AG04449 (cell line): ENCODE measurements at regions not wholly inside any gene's neighbourhood (a gene's known extent, or its start where the extent isn't known, plus 50 kb on each side); places are given as distances from the start of the nearest gene placed in this dataset.

Source experiments
- CTCF ChIA-PET: fragments of 350-600 bp; formaldehyde crosslinking; extraction: SDS; loops from one replicate; lab custom pipeline; 2021; ENCODE audit warnings: antibody characterized with exemption; lab: Yijun Ruan, JAX
- POLR2A ChIA-PET: fragments of 400-600, 350-600 bp; formaldehyde crosslinking; extraction: SDS; loops from one replicate; lab custom pipeline; 2020; ENCODE audit warnings: antibody characterized with exemption, inconsistent platforms; lab: Yijun Ruan, JAX
- DNase-seq: peaks from one replicate; pipeline ENCODE4 v3.0.0-alpha.2; 2010; ENCODE audit warnings: low read depth, low spot score
- H3K4me3 ChIP-seq: 2 replicates; pipeline ENCODE4 v1.5.1; 2011; ENCODE audit warnings: low read depth, mild to moderate bottlenecking, control low read depth, low read length
- TF ChIP-seq, protein P1 (sequence below): IDR thresholded peaks from one replicate; pipeline ENCODE4 v1.5.1; 2011; ENCODE audit warnings: mild to moderate bottlenecking, moderate library complexity, low read length, control low read depth, inconsistent platforms; ENCODE audit not compliant: insufficient read depth; ENCODE audit errors: missing control alignments

DNA sequence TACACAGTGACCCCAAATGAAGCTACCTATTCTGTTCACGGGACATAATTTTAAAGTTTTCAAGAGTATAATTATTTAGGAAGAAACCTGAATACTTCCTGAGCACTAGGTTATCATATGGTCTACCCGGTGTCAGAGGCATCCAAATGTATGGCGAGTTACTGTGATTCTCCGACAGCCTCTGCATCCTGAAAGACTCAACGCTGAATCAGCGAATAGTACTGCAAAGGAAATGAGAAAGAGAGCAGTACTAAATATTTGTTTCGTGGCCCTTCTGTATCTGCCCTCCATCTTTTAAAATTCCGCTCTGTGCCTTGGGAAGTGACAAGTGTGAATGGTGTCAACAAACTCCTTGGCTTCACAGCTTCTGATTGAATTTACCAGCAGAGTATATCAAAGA is 358.0 kb upstream of the ZEB2 start:
- ChIA-PET CTCF (interaction anchor here (0.9 kb wide), 1 partner anchor 9 kb away, joined by 3 read pairs; no protein-coding TSS in a partner anchor), POLR2A (no interaction called here)
- H3K4me3 ChIP-seq: no peak overlapping the region
- TF ChIP-seq, protein P1, sequence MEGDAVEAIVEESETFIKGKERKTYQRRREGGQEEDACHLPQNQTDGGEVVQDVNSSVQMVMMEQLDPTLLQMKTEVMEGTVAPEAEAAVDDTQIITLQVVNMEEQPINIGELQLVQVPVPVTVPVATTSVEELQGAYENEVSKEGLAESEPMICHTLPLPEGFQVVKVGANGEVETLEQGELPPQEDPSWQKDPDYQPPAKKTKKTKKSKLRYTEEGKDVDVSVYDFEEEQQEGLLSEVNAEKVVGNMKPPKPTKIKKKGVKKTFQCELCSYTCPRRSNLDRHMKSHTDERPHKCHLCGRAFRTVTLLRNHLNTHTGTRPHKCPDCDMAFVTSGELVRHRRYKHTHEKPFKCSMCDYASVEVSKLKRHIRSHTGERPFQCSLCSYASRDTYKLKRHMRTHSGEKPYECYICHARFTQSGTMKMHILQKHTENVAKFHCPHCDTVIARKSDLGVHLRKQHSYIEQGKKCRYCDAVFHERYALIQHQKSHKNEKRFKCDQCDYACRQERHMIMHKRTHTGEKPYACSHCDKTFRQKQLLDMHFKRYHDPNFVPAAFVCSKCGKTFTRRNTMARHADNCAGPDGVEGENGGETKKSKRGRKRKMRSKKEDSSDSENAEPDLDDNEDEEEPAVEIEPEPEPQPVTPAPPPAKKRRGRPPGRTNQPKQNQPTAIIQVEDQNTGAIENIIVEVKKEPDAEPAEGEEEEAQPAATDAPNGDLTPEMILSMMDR: no peak
- DNase-seq: no peak

DNA sequence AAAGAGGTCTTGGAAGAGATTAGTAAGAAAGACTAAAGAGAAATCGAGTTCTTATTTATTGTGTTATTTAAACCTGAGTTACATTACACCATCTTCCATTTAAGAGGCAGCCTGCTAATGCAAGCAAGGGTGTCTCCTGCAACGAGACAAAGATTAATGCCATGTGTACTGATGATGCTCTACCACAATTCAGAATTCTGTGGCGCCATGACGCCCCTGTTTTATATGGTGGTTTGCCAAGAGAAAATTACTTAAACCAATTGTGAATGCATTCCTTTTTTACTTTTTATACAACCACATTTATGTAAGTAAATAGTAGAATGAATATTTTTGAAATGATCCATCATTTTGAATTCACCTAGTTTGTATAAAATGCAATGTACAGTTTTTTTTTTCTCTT is 356.1 kb upstream of the ZEB2 start:
- TF ChIP-seq, protein P1: no peak
- no peak overlapping the region for H3K4me3 ChIP-seq
- DNase-seq: peak; percentile 46
- ChIA-PET POLR2A (no interaction called here), CTCF (no interaction called here)

DNA sequence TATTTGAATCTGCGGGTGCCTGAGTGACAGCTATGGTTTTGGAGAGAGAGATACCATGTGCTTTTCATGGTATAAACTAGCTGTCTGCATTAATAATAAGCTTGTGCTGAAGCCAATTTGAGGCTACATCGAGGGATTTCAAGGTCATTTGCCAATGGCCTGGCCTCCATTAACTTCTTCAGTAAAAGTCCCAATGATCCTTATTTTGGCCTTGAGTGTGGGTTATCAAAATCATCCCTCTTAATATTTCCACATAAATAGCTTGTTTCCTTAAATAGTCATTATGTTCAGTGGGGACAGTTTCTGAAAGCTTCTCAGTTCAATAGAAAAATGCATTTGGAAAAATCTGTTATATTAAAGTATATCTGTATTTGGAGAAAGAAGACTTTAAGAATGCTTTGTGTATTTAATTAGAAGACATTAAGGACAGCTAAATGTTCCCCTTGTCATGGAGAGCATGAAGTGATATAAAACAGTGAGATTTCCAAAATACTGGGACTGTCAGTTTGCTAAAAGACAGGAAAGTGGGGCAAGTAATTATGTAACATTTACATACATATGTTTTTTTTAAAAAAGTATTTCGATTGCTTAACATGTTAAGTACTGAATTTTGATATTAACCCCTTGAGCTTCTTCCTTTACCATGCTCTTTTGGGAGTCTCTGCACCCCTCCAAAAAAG is 355.5 kb upstream of the ZEB2 start:
- TF ChIP-seq, protein P1: no peak
- POLR2A ChIA-PET: interaction anchor here (0.6 kb wide), 1 partner anchor 1207 kb away, joined by 5 read pairs; no protein-coding TSS in a partner anchor
- CTCF ChIA-PET: no interaction called here
- no peak overlapping the region for H3K4me3 ChIP-seq
- DNase-seq: no peak

DNA sequence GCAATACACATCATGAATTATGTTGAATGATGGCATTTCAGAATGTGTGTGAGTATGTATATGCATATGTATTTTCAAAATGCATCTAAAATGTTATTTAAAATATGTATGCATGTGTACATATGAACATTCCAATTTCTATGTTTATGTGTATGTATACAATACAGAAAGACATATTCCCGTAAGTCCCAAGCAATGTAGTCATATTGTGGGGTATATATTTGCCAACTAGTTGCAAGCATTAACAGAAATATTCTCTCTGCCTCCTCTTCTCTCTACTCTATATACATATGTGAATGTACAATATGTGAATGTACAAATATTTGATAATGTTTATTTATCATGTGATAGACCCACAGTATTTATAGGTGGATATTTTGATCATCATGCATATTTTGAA is 345.8 kb upstream of the ZEB2 start:
- ChIA-PET CTCF (no interaction called here), POLR2A (no interaction called here)
- TF ChIP-seq, protein P1: no peak

DNA sequence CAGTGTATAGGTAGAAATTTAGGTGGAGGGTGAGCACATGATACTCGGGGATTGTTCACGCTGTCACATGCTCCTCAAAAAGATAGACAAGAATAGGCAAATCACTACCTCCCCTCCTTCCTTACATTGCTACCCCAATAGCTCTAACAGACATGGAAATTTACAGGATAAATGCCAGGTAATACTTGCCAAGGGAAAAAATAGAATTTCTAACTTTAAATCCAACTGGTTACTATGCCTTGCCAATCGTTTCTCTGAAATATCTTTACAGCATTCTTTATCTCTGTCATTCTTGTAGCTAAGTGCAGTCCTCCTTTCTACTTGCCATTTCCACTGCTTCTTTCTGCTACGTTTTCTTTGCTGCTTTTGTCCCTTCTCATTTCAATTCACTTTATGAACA is 339.8 kb upstream of the ZEB2 start:
- TF ChIP-seq, protein P1: no peak
- POLR2A ChIA-PET: no interaction called here
- no peak overlapping the region for H3K4me3 ChIP-seq
- no peak for DNase-seq
- CTCF ChIA-PET: no interaction called here

More for the DNA sequence above, 345.8 kb upstream of the ZEB2 start:
- DNase-seq: no peak
- no peak overlapping the region for H3K4me3 ChIP-seq

DNA sequence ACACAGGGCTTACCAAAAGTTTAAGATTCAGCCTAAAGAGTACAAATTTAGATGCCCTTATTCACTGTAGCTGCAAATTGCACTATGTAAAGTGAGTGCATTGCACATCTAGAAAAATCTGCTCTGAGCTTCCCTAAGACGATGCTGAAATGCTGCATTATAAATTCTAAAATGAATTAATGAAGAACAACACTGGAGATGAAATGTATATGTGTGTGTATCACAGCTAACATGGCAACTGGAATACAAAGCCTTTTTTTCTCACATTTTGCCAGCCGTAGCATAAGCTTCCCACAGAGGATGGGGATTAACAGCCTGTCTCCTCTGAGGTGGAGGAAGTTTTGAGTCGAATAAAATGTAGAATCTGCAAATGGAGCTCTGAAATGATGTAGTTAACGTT is 338.3 kb upstream of the ZEB2 start:
- no peak overlapping the region for H3K4me3 ChIP-seq
- ChIA-PET POLR2A (no interaction called here), CTCF (no interaction called here)

More for the DNA sequence above, 338.3 kb upstream of the ZEB2 start:
- TF ChIP-seq, protein P1: no peak
- no peak for DNase-seq
